HG02642 (cell line): ENCODE measurements at regions not wholly inside any gene's neighbourhood (a gene's known extent, or its start where the extent isn't known, plus 50 kb on each side); places are given as distances from the start of the nearest gene placed in this dataset.

Experiments
- ATAC-seq: cut with Tn5 transposase; IDR thresholded peaks from one replicate; pipeline ENCODE4 v1.9.1; 2021; ENCODE audit warnings: mild to moderate bottlenecking; ENCODE audit not compliant: unreplicated experiment, poor library complexity

DNA sequence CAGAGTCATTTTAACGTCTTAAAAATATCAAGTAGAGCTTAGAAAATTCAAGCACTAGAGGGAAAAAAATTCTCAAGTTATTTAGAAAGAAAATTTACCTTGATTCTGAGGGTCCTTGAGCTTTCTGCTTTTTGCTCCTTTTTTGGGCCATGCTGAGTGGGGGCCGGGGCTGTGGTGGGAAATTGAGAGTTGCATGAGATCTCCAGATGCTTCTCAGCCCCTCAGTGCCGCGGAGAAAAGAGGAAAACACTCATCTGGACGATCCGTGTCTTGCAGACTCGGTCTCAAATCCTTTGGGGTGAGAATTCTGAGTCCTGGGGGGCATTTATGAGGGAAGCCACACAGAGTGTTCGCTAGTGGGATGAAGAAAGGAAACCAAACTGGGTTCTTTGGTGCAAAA lies 700.8 kb downstream of the TBC1D22A start:
- no peak for ATAC-seq

DNA sequence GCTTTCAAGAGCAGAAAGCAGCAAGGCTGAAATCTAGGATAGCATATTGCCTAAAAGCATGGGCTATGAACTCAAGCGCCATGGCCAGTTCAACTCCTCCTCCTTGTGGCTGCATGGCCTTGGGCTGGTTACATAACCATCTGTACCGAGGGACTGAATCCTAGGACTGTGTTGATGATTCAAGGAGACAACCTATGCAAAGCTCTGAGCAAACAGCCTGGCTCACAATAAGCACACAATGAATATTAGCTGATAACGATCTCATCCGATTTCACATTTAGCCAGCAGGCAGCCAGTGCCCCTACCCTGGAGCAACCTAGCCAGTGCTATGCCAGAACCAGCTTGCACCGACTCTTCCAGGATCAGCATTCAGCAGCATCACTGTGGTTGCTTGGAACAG lies 698.4 kb downstream of the TBC1D22A start:
- ATAC-seq = no peak

DNA sequence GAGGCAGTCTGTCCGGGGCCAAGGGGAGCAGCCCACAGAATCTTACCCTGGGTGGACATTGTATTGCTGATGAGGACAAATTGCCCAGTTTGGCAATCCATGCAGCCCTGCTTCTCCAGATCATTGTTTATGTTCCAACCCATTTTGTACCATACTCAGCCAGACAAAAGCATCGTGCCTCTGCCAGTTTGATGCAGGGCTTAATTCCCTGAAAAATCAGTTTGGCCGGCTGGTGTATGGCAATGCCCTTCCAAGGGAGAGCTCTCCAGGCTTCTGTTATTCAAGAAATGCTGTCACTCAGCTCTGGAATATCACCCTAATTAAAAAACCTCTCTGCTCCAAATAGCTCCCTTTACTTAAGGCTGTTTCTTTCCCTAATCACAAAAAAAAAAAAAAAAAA lies 697.7 kb downstream of the TBC1D22A start:
- ATAC-seq = no peak

DNA sequence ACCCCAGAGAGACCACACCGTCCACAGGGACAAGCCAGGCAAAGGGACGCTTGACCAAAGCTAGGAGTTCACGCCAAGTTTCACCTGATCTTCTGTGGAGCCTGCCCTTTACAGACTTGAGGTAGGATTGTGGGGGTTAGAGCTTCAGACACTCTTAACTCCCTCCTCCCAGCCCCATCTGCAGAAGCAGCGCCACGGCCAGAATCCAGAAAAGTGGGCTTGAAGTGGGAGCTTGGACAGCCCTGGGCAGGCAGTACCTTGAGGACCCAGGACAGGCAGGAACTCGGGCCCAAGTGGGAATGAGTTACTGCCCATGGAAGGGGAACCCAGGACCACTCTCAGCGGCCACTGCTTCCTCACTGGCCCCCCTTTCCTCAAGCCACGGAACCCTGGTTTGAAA lies 695.9 kb downstream of the TBC1D22A start:
- no peak for ATAC-seq

DNA sequence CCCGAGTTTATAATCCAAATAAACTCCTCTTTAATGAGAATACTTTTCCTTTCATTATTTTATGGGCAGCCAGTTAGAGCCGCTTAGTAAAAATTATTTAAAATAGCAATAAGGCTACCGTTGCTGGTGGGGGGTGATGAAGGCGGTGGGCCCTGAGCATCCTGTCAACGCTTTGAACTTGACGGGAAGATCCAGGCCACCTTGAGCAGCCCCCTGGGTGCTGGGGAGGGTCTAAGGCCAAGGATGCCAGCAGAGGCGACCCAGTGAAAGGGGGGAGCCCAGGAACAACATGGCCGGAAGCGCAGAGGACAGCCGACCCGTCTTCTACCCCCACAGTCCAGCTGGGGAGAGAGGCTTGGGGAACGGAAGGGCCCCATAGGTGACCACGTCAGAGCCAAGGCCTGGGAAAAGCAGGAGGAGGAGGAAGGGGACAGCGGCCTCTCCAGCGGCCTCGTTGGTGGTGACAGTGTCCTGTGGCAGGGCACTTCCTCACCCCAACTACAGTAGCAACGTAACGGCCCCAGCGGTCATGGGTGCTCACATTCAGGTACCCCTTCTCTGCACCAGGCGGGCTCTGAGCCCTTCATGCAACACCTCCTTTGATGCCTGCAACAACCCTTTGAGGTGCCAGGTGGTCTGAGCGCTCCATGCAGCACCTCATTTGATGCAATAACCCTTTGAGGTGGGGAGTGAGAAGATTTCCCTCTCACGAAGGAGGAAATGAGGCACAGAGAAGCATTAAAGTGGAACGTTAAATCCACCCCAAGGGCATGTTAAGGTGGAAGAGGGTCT lies 695.3 kb downstream of the TBC1D22A start:
- ATAC-seq = no peak

DNA sequence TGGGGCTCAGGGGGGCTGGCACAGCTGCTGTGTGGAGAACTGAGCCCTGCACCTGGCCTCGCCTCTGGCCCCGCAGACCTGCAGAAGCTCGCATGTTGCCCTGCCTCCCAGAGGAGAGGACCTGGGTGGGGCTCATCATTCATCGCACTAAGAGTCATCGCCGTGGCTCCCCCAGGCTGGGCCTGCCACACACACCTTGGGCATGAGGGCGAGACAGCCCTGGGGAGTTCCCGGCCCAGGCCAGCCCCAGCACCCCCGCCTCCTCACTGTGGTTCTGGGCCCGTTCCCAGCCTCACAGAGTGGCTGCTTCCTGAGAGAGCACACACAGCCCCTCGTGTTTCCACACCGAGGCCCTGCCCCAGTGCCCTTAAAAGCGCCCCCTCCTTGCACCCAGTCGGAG lies 694.6 kb downstream of the TBC1D22A start:
- no peak for ATAC-seq

DNA sequence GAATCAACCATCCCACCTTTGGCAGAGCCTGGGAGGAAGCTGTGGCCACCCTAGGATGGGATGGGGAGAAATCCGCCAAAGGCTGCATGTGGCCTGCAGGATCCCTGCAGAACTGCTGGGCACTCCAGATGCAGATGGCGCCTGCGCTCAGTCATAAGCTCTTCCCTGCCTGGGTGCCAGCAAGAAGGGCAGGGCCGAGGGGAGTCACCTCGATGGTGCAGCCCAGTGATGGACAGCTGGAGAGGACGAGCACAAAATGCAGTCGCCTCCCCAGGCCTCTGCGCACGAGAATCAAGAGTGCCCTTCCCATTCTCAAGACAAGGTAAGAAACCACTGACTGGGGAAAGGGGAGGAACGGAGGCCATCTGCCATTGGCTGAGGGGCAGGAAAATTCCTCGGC lies 693.6 kb downstream of the TBC1D22A start:
- no peak for ATAC-seq

DNA sequence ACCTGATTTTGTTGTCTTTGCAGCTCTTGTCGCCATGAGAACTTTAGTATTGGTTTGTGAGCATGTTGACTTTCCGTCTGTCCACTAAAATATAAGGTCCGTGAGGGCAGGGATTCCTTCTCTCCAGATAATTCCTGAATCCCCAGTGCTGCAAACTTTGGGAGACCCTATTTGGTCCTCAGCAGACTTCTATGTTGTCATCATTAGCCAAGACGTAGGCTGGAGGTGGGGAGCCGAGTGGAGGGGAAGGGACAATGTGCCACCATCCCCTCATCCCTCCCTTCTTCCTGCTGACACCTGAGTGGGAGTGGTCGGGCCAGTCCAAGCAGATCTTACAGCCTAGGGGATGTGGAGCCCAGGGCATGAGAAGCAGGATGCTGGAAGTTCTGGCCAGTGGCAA lies 690.6 kb downstream of the TBC1D22A start:
- ATAC-seq = no peak

DNA sequence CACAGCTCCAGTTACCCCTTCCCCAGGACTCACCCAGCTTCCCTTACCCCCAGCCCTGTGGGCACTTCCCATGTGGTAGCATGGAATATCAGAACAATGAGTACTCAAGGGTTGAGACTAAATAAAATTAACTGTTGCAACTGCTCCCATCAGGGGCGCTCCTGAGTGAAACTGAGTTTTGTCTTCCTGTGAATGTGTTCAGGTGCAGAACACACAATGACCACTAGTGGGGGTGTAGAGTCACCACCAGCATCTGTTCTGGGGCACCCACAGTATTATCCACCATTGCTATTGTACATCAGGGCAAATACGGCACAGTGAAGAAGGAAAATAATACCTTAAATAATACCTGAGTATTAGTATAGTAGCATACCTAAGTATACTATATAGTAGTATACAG lies 689.7 kb downstream of the TBC1D22A start:
- no peak for ATAC-seq

DNA sequence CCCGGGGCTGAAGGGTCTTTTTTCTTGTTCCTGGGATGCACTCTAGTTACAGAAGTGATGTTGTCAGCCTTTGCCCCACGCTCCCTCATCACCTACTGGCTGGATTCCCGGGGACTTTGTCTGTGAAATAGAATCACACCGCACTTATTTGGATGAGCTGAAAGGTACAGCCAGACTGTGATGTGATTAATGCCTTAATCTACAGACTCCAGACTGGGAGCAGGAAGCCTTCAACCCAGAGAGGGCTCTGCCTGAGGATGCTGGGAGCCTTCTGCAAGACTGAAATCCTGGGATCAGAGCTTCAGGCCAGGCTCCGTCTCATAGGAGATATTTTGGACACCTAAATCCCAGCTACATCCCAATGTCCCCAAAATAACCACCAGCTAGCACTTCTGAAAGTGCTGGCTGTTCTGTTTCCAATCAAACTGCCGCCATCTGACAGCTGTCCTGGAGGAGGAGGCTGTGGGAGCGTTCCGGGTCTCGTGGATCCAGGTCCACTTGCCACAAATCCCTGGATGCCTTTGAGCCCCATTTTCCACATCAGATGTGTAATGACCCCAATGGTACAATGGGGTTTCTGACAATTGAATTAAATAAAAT lies 688.5 kb downstream of the TBC1D22A start:
- no peak for ATAC-seq

DNA sequence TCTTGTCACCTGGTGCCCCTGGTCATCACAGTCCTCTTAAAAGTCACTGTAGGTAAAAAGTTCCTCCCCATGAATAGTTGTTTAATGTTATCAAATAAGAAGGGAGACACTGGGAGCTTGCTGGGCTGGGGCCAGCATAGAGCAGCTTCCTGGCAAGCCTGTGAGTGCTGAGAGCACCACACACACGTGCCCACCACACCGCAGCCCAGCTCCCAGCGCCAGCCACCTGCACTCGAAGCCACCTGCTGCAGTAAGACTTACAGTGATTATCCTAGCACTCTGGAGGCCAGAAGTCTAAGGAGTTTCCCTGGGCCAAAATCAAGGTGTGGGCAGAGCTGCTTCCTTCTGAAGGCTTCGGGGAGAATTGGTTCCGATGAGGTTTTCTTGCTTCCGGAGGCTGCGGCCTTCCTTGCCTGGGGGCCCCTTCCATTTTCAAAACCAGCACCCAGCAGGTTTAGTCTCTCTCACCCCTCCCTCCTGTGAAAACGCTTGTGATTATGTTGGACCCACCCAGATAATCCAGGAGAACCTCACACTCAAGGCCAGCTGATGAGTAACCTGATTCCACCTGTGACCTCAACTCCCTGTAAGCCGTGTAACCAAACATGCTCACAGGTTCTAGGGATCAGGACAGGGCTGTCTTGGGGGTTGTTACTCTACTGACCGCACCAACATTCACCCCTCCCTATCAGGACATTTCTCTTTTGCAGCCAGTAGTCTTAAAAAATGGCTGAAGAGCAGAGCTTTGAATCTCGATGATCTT lies 687.2 kb downstream of the TBC1D22A start:
- no peak for ATAC-seq

DNA sequence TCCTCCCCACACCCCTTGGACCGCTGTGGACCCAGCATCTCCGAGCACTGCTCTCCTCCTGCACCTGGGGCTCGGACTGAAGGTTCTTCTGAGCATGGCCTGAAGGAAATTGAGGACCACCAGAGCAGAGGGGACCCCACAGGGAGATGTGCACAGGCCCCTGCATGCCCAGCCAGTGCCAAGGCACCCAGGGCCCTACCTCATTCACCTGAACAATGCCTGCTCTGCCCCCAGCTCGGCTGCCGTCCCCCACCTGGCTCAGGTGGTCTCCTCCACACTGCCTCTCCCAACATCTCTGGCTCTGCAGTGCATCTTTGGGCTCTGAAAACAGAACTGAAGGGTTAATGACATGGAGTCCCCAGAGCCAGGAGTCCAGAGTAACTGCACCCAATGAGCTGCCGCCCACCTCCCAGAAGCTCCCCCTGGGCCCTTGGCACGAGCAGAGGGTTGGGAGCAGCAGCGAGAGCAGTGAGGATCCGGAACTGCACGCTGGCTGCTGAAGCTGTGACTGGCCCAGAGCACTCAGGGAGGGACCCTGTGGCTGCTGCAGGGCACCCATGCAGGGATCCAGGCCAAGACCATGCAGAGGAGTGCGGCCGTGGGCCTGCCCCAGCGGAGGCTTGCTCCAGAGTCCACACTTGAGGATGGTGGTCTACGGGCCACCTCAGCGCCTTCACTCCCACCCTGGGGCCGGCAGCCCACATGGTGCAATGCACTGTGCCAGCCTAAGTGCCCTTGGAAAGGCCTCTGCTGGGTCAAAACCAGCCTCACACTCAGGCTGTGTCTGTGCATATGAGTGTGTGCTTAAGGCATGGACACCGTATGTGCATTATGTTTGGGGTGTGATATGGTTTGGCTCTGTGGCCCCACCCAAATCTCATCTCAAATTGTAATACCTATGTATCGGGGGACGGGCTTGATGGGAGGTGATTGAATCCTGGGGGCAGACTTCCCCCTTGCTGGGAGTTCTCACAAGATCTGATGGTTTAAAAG lies 686.1 kb downstream of the TBC1D22A start:
- ATAC-seq = no peak

DNA sequence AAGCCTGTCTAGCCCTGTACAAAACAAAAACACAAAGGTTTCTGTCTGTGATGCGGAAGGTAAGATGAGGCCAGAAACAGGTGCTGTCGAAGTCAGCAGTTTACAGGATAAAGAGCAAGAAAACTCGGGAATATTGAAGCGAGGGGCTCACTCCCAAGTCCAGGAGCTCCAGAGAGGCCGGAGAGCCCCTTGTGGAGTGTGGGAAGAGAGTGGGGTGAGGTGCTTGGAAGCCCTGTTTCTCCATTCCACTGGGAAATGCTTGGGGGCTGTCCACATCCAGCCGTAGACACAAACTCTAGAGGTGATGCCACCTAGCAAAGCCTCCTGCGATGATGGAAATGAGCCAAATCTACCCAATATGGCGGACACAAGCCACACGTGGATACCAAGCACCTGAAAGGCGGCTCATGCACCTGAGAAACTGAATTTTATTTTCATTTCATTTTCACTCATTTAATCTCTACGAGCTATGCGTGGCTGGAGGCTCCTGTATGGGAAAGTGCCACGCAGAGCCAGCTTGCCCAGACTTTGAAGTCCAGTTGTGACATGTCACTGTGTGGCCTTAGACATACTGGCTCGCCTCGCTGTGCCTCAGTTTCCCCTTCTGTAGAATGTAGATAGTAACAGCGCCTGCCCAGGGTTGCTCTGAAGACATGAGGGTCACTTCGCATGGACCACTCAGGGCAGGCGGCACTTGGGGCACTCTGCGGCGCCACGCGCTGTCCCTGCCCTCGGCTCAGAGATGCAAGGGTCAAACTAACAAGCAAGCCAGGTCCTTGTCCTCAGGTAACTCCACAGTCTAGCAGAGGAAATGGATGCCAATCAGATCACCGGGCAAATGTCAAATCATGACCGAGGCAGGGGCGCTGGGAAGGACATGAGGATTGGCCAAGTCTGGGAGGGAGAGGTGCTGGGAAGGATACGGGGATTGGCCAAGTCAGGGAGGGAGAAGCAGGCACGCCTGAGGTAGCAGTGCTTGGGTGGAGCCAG lies 684.7 kb downstream of the TBC1D22A start:
- ATAC-seq = no peak

DNA sequence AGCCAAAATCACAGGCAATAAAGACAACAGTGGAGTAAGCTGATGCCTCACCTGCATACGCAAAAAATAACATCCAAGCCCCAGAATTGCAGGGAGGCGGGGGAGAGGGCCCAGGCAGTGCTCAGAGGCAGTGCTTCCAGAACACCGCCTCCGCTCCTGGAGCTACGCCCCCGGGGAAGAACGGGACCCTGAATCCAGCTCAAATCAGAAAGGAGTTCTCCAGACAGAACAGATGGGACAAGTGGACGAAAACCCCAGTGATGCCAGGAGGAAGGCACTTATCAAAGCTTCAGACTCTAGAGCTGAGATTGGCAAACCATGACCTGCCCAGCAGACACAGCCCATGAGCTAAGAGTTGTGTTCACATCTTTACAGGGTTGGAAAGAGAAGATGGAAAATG lies 683.9 kb downstream of the TBC1D22A start:
- no peak for ATAC-seq

DNA sequence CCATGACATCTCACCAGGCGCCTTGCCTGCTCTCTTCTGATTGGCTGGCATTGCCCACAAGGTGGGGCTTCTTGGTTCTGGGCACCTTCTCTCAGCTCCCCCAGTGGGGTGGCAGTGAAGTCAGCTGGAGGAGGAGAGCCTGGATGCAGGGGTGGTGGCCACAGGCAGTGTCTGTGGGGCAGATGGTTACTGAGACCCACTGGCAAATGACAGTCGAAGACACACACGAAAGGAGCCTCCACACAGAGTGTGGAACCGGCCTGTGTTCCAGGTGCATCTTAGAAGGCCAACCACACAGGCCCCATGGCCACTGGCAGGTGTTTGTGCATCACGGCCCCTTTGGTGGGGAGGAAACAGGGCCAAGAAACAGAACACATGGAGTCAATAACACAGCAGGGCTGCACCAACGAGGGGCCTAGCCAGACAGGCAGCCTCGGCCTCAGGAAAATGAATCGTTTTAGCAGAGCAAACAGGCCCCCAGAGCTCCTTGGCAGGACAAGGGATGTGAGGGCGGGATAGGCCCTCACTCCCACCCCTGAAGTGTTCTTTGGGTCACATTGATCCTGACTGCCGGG lies 683.4 kb downstream of the TBC1D22A start:
- ATAC-seq = no peak

DNA sequence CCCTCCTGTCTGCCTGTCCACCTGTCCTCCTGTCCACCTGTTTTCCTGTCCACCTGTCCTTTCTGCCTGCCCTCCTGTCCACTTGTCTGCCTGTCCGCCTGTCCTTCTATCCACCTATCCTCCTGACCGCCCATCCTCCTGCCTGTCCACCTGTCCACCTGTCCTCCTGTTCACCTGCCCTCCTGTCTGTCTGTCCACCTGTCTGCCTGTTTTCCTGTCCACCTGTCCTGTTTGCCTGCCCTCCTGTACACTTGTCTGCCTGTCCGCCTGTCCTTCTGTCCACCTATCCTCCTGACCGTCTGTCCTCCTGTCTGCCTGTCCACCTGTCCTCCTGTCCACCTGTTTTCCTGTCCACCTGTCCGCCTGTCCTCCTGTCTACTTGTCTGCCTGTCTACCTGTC lies 682.8 kb downstream of the TBC1D22A start:
- ATAC-seq = no peak

DNA sequence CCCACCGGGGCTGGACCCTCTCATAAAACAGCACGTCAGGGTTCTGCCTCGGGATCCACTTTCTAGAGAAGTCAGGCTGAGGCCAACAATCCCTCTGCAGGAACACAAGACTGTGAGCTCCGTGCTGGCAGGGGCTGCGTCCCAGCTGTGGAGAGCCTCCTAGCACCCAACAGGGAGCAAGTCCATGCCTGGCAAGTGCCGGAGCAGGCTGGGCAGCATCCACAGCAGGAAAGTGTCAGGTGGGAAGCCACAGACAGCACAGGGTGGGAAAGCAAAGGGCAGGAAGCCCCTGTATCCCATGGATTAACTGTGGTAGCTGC lies 682.3 kb downstream of the TBC1D22A start:
- no peak for ATAC-seq

DNA sequence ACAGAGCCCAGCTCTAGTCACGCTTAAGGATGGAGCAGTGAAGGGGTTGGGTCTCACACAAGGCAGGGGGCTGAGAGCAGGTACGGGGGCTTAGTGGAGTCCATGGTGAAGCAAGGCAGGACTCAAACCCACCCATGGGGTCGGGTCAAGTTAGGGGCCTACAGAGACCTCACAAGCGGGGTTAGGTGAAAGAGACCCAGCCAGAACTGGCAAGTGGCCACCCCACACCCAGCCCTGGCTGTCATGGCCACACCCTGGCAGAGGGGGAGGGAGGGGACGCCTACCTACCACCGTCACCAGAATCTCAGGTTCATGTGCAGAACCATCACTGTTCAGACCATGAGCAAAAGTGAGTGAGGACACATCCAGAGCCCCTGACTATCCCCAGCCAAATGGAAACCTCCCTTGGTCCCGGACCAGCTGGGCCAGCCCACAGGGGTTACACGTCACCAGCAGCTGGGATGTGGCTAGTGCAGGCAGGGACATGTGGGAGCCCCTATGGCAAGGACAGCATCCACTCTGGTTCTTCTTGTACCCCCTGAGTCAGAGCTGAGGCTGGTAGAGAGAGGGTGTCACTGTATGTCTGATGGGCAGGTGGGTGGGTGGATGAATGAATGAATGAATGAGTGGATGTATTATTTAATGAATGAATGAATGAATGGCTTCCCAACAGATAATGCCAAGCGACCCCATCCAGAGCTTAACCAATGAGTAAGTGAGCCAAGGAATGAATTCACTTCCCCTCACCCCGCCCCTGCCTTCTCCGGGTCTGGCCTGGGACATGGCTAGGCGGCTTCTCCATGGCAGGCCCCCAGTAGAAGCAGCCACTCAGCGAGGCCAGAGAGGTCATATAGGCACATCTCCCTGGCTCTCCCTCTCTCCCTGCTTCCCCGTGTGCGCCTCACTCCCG lies 681.6 kb downstream of the TBC1D22A start:
- no peak for ATAC-seq
